ENCODE measurements at regions not wholly inside any gene's neighbourhood (a gene's known extent, or its start where the extent isn't known, plus 50 kb on each side); places are given as distances from the start of the nearest gene placed in this dataset.

DNA sequence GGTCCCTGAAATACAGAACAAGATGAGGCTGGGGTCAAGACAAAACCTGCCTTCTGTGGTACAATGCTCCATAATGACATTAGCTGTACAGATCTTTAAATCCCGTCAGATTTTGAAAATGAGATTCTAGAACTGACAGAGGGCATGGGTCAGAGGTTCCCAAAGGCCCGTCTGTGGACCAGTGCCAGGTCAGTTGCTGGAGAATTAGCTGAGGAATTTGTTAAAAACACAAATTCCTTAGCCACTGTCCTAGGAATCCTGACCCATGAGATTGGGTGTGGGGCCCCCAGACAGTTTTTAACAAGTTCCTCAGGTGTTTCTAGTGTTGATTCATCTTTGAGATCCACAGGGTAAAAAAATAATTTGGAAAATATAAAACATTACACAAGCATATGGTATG lies 97.0 kb downstream of the SIPA1L2 start:
- CTCF ChIA-PET (ENCODE audit: partially characterized antibody): no interaction called here
- TF ChIP-seq SUZ12 (IDR thresholded peaks at IDR 0.05; ENCODE audit: low read length) (no peak), RXRA (IDR thresholded peaks at IDR 0.05; ENCODE audit: insufficient read depth, low read depth, low read length) (no peak), TAF1 (IDR thresholded peaks at IDR 0.05; ENCODE audit: low read depth, low read length) (no peak), TBP (IDR thresholded peaks at IDR 0.05; ENCODE audit: low read depth, low read length) (no peak), RFX5 (IDR thresholded peaks at IDR 0.05; ENCODE audit: borderline replicate concordance, low read depth, low read length) (no peak), HDAC2 (IDR thresholded peaks at IDR 0.05; ENCODE audit: borderline replicate concordance in 1 of 2, low read depth in 2 of 2, low read length in 2 of 2) (no peak), RNF2 (IDR thresholded peaks at IDR 0.05; ENCODE audit: borderline replicate concordance, low read depth, low read length, missing control alignments, poor library complexity, severe bottlenecking) (no peak), TEAD4 (IDR thresholded peaks at IDR 0.05; ENCODE audit: low read depth, low read length) (no peak), NANOG (IDR thresholded peaks at IDR 0.05; ENCODE audit: insufficient read depth, low read depth, low read length, poor library complexity, severe bottlenecking) (no peak), GTF2F1 (IDR thresholded peaks at IDR 0.05; ENCODE audit: borderline replicate concordance, low read depth, low read length) (no peak), SIN3A (conservative IDR thresholded peaks at IDR 0.05 in 1 of 2, IDR thresholded peaks at IDR 0.05 in 1 of 2; ENCODE audit: low read depth in 1 of 2, low read length in 2 of 2) (no peak)
- TF ChIP-seq, protein P1, sequence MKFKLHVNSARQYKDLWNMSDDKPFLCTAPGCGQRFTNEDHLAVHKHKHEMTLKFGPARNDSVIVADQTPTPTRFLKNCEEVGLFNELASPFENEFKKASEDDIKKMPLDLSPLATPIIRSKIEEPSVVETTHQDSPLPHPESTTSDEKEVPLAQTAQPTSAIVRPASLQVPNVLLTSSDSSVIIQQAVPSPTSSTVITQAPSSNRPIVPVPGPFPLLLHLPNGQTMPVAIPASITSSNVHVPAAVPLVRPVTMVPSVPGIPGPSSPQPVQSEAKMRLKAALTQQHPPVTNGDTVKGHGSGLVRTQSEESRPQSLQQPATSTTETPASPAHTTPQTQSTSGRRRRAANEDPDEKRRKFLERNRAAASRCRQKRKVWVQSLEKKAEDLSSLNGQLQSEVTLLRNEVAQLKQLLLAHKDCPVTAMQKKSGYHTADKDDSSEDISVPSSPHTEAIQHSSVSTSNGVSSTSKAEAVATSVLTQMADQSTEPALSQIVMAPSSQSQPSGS (IDR thresholded peaks at IDR 0.05; ENCODE audit: low read length): no peak

More for the DNA sequence above, 97.0 kb downstream of the SIPA1L2 start:
- H3K4me2 ChIP-seq (ENCODE audit: insufficient read depth in 1 of 2, low read depth in 2 of 2, low read length in 2 of 2): no peak overlapping the region
- H3K23me2 ChIP-seq (ENCODE audit: low read depth, low read length): no peaks in the 10 kb centered on the region
- POLR2A ChIA-PET (ENCODE audit: partially characterized antibody): no interaction called here
- no peak overlapping the region for H3K4ac ChIP-seq (replicated peaks; ENCODE audit: insufficient read length, low read depth, low read length)
- H4K20me1 ChIP-seq (replicated peaks in 1 of 2; ENCODE audit: control insufficient read depth in 1 of 2, insufficient read depth in 2 of 2, low read length in 2 of 2): no peaks in the 10 kb centered on the region
- H4K91ac ChIP-seq (replicated peaks; ENCODE audit: insufficient read length, low read length): no peak overlapping the region
- H4K8ac ChIP-seq (ENCODE audit: extremely low read depth, insufficient read depth, low read length): no peak overlapping the region
- H2AK5ac ChIP-seq (ENCODE audit: low read depth, low read length): no peak overlapping the region
- H3K27me3 ChIP-seq (replicated peaks in 1 of 4; ENCODE audit: control insufficient read depth in 3 of 4, extremely low read depth in 1 of 4, insufficient read depth in 3 of 4, low read length in 3 of 4): no peaks in the 10 kb centered on the region; a peak in 1 of 7 replicates
- no peak overlapping the region for H2AFZ ChIP-seq (ENCODE audit: low read length)
- DNase-seq (ENCODE audit: low read depth in 1 of 2, low spot score in 2 of 2): no peak
- H2BK120ac ChIP-seq (replicated peaks; ENCODE audit: low read depth, low read length): no peak overlapping the region
- H3K56ac ChIP-seq (replicated peaks; ENCODE audit: insufficient read length, low read depth, low read length): no peak overlapping the region
- no peak overlapping the region for H4K5ac ChIP-seq (ENCODE audit: insufficient read length, low read depth, low read length)
- H3K9me3 ChIP-seq (ENCODE audit: insufficient read depth in 2 of 2, low read depth in 1 of 2, low read length in 1 of 2): no peaks in the 10 kb centered on the region
- H2BK12ac ChIP-seq (ENCODE audit: low read depth, low read length): no peak overlapping the region
- H3K18ac ChIP-seq (ENCODE audit: extremely low read depth, low read length): no peak overlapping the region
- no peaks in the 10 kb centered on the region for H3K36me3 ChIP-seq (ENCODE audit: control insufficient read depth in 2 of 4, insufficient read depth in 4 of 4, low read length in 3 of 4)
- H2BK5ac ChIP-seq (ENCODE audit: low read depth, low read length): no peak overlapping the region
- FAIRE-seq: no peak
- H2BK20ac ChIP-seq (ENCODE audit: low read length): no peak overlapping the region
- H2BK15ac ChIP-seq (ENCODE audit: low read length): no peak overlapping the region
- peaks cover 0 to 4% (median under 1%) of the 10 kb centered on the region in 4 experiments; a peak in 3 of 7 replicates for H3K4me1 ChIP-seq (replicated peaks in 1 of 4; ENCODE audit: control insufficient read depth in 3 of 4, insufficient read depth in 4 of 4, low read length in 3 of 4)
- H3K27ac ChIP-seq (ENCODE audit: low read depth, low read length): no peak overlapping the region
- H3K4me3 ChIP-seq (ENCODE audit: extremely low read depth in 1 of 4, insufficient read depth in 2 of 4, low read depth in 3 of 4, low read length in 4 of 4): no peak overlapping the region
- H3K79me2 ChIP-seq (ENCODE audit: control insufficient read depth in 1 of 2, insufficient read depth in 2 of 2, low read length in 2 of 2): no peaks in the 10 kb centered on the region
- WGBS, 2 experiments (ENCODE audit: extremely low coverage in 1 of 2, insufficient coverage in 1 of 2, insufficient read length in 1 of 2, insufficient replicate concordance in 2 of 2, low coverage in 1 of 2, low lambda C conversion rate in 2 of 2, missing lambda C conversion rate in 1 of 2): 86% methylated on average over 2 of the region's 2 CpGs; no CpG with 5 or more reads in 1 of the 2 experiments
- no peak overlapping the region for H3K9ac ChIP-seq (replicated peaks in 1 of 4; ENCODE audit: extremely low read depth in 1 of 4, low read depth in 3 of 4, low read length in 3 of 4)
- no peak overlapping the region for H3K14ac ChIP-seq (ENCODE audit: insufficient read length)
- H3K23ac ChIP-seq (ENCODE audit: insufficient read length): no peak overlapping the region
- no peaks in the 10 kb centered on the region for H3K79me1 ChIP-seq (ENCODE audit: low read depth, low read length)

Measured in H1 (cell line).